ENCODE measurements at regions not wholly inside any gene's neighbourhood (a gene's known extent, or its start where the extent isn't known, plus 50 kb on each side); places are given as distances from the start of the nearest gene placed in this dataset.

- ATAC-seq, result no peak
- Histone ChIP-seq H3K27ac (no peak overlapping the region), H3K9me3 (no peaks in the 10 kb centered on the region), H3K4me3 (no peak overlapping the region), H3K36me3 (no peaks in the 10 kb centered on the region), H3K4me1 (no peaks in the 10 kb centered on the region), H3K27me3 (no peaks in the 10 kb centered on the region)
- intact Hi-C loops (cut with DNase I), result no loop called here
- no peak for DNase-seq
- TF ChIP-seq CTCF (IDR thresholded peaks at IDR 0.05), result no peak
These were observed 251.2 kb upstream of the RAB6C start for GRCh38 chr2:129728035-129728972.

- H3K27me3 ChIP-seq, result no peaks in the 10 kb centered on the region
- no peaks in the 10 kb centered on the region for H3K4me1 ChIP-seq
- no peak for TF ChIP-seq CTCF (IDR thresholded peaks at IDR 0.05)
- H3K27ac ChIP-seq, result no peak overlapping the region
- no peaks in the 10 kb centered on the region for H3K9me3 ChIP-seq
- no peaks in the 10 kb centered on the region for H3K36me3 ChIP-seq
- DNase-seq (no peak), ATAC-seq (no peak)
- intact Hi-C loops (cut with DNase I), result no loop called here
- H3K4me3 ChIP-seq, result no peak overlapping the region
These were observed 250.5 kb upstream of the RAB6C start for GRCh38 chr2:129729011-129729410.

- H3K4me1 ChIP-seq, result no peaks in the 10 kb centered on the region
These were observed 249.8 kb upstream of the RAB6C start for GRCh38 chr2:129729646-129730045.

GRCh38 chr2:129730979-129731378 is 248.5 kb upstream of the RAB6C start:
- no peaks in the 10 kb centered on the region for H3K4me1 ChIP-seq
- no peaks in the 10 kb centered on the region for H3K27me3 ChIP-seq
- no peak for TF ChIP-seq CTCF (IDR thresholded peaks at IDR 0.05)
- DNase-seq (no peak), ATAC-seq (no peak)
- no peak overlapping the region for H3K4me3 ChIP-seq
- H3K36me3 ChIP-seq, result no peaks in the 10 kb centered on the region
- intact Hi-C loops (cut with DNase I), result no loop called here
- H3K9me3 ChIP-seq, result no peaks in the 10 kb centered on the region
- no peak overlapping the region for H3K27ac ChIP-seq

More at GRCh38 chr2:129729646-129730045, 249.8 kb upstream of the RAB6C start:
- Histone ChIP-seq H3K27ac (no peak overlapping the region), H3K27me3 (no peaks in the 10 kb centered on the region), H3K36me3 (no peaks in the 10 kb centered on the region), H3K4me3 (no peak overlapping the region), H3K9me3 (no peaks in the 10 kb centered on the region)
- no peak for TF ChIP-seq CTCF (IDR thresholded peaks at IDR 0.05)
- intact Hi-C loops (cut with DNase I), result no loop called here
- no peak for ATAC-seq
- no peak for DNase-seq

- Histone ChIP-seq H3K36me3 (no peaks in the 10 kb centered on the region), H3K27me3 (no peaks in the 10 kb centered on the region), H3K27ac (no peak overlapping the region), H3K4me3 (no peak overlapping the region), H3K4me1 (no peaks in the 10 kb centered on the region), H3K9me3 (no peaks in the 10 kb centered on the region)
- intact Hi-C loops (cut with DNase I), result no loop called here
- DNase-seq (no peak), ATAC-seq (no peak)
- TF ChIP-seq CTCF (IDR thresholded peaks at IDR 0.05), result no peak
These were observed 247.4 kb upstream of the RAB6C start for GRCh38 chr2:129731907-129732629.
